ENCODE measurements at regions not wholly inside any gene's neighbourhood (a gene's known extent, or its start where the extent isn't known, plus 50 kb on each side); places are given as distances from the start of the nearest gene placed in this dataset.

DNA sequence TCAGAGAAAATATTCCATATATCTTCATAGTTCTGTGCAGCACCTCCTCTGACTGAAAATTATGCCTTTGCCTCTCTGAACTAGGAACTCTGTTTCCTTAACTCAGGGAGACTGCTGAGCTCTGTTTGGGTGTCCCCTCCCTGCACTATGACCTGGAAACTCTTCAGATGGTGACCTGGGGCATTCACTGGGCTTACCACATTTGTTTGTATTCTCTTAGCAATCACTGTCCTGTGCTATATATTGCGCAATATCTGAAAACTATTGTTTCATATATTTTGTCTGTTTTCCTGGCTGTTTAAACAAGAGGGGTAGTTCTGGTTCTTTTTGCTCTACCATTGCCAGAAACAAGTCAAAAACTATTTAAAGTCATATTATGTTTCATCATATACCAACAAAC lies 181.8 kb upstream of the KIAA1217 start (continued):
- TF ChIP-seq SMC3 (conservative IDR thresholded peaks at IDR 0.05; ENCODE audit: poor library complexity) = no peak

DNA sequence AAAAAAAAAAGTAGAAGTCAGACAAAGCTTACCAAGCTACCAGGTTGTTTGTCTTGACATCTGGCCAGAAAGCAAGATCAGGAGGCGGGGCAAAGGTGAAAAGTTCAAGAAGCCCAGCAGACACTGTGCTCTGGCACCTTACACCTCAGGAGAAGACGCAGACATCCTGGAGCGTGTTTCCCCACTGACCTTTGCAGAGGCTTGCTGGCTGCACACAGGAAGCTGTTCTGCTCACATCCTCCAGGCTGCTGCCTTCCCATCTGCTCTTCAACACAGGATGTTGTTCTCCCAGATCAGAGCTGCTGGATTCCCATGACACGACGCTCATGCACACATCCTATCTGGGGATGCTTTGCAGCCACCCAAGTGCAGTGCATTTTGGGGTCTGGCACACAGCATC lies 174.4 kb upstream of the KIAA1217 start:
- Histone ChIP-seq H3K79me2 (replicated peaks; ENCODE audit: insufficient read depth, low read length) (no peaks in the 10 kb centered on the region), H3K9me2 (ENCODE audit: insufficient read depth, low read length) (no peaks in the 10 kb centered on the region), H4K20me1 (ENCODE audit: insufficient read depth) (no peaks in the 10 kb centered on the region), H3K9me3 (ENCODE audit: low read length) (no peaks in the 10 kb centered on the region), H3K9ac (ENCODE audit: low read length) (no peak overlapping the region), H2AFZ (ENCODE audit: low read depth, low read length) (no peak overlapping the region), H3K36me3 (ENCODE audit: insufficient read depth, low read length) (no peaks in the 10 kb centered on the region), H3K27ac (ENCODE audit: low read length) (no peak overlapping the region), H3K27me3 (ENCODE audit: insufficient read depth, low read depth, low read length) (no peaks in the 10 kb centered on the region), H3F3A (ENCODE audit: insufficient read depth, low read length, poor library complexity, severe bottlenecking) (no peaks in the 10 kb centered on the region), H3K4me3 (ENCODE audit: low read length) (no peak overlapping the region), H3K4me2 (ENCODE audit: low read length) (no peak overlapping the region)
- TF ChIP-seq, protein P1, sequence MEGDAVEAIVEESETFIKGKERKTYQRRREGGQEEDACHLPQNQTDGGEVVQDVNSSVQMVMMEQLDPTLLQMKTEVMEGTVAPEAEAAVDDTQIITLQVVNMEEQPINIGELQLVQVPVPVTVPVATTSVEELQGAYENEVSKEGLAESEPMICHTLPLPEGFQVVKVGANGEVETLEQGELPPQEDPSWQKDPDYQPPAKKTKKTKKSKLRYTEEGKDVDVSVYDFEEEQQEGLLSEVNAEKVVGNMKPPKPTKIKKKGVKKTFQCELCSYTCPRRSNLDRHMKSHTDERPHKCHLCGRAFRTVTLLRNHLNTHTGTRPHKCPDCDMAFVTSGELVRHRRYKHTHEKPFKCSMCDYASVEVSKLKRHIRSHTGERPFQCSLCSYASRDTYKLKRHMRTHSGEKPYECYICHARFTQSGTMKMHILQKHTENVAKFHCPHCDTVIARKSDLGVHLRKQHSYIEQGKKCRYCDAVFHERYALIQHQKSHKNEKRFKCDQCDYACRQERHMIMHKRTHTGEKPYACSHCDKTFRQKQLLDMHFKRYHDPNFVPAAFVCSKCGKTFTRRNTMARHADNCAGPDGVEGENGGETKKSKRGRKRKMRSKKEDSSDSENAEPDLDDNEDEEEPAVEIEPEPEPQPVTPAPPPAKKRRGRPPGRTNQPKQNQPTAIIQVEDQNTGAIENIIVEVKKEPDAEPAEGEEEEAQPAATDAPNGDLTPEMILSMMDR (IDR thresholded peaks at IDR 0.05; ENCODE audit: poor library complexity, severe bottlenecking) = no peak
- TF ChIP-seq TAF1 (IDR thresholded peaks at IDR 0.05; ENCODE audit: low read depth) (no peak), POLR2AphosphoS5 (IDR thresholded peaks at IDR 0.05) (no peak), SMC3 (conservative IDR thresholded peaks at IDR 0.05; ENCODE audit: poor library complexity) (no peak), EZH2 (IDR thresholded peaks at IDR 0.05; ENCODE audit: borderline replicate concordance, insufficient read depth, low read length, poor library complexity, severe bottlenecking) (no peak), MXI1 (conservative IDR thresholded peaks at IDR 0.05; ENCODE audit: poor library complexity, severe bottlenecking) (no peak), RAD21 (conservative IDR thresholded peaks at IDR 0.05) (no peak), EP300 (conservative IDR thresholded peaks at IDR 0.05; ENCODE audit: poor library complexity, severe bottlenecking) (no peak)
- TF ChIP-seq, protein P2, sequence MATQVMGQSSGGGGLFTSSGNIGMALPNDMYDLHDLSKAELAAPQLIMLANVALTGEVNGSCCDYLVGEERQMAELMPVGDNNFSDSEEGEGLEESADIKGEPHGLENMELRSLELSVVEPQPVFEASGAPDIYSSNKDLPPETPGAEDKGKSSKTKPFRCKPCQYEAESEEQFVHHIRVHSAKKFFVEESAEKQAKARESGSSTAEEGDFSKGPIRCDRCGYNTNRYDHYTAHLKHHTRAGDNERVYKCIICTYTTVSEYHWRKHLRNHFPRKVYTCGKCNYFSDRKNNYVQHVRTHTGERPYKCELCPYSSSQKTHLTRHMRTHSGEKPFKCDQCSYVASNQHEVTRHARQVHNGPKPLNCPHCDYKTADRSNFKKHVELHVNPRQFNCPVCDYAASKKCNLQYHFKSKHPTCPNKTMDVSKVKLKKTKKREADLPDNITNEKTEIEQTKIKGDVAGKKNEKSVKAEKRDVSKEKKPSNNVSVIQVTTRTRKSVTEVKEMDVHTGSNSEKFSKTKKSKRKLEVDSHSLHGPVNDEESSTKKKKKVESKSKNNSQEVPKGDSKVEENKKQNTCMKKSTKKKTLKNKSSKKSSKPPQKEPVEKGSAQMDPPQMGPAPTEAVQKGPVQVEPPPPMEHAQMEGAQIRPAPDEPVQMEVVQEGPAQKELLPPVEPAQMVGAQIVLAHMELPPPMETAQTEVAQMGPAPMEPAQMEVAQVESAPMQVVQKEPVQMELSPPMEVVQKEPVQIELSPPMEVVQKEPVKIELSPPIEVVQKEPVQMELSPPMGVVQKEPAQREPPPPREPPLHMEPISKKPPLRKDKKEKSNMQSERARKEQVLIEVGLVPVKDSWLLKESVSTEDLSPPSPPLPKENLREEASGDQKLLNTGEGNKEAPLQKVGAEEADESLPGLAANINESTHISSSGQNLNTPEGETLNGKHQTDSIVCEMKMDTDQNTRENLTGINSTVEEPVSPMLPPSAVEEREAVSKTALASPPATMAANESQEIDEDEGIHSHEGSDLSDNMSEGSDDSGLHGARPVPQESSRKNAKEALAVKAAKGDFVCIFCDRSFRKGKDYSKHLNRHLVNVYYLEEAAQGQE (IDR thresholded peaks at IDR 0.05; ENCODE audit: borderline replicate concordance) = no peak

DNA sequence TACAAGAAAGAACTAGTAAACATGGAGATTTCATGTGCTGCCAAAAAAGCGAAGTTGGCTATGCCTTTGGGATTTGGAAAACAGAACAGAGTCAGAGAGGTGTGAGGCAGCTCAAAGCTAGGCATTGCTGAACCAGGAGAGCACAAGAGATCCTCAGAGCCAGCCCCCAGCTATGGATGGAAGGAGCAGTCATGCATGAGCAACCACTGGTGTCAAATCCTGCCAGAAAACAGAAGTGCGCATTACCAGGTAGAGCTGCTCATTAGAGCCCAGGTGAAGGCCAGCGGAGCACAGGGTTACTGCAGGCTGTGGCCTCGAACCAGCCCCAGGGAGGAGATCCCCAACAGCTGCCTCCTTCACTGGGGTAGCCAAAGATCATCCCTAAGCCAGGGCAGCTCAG lies 173.2 kb upstream of the KIAA1217 start:
- TF ChIP-seq SMC3 (conservative IDR thresholded peaks at IDR 0.05; ENCODE audit: poor library complexity) (no peak), EZH2 (IDR thresholded peaks at IDR 0.05; ENCODE audit: borderline replicate concordance, insufficient read depth, low read length, poor library complexity, severe bottlenecking) (no peak), RAD21 (conservative IDR thresholded peaks at IDR 0.05) (no peak), TAF1 (IDR thresholded peaks at IDR 0.05; ENCODE audit: low read depth) (no peak), MXI1 (conservative IDR thresholded peaks at IDR 0.05; ENCODE audit: poor library complexity, severe bottlenecking) (no peak), POLR2AphosphoS5 (IDR thresholded peaks at IDR 0.05) (no peak), EP300 (conservative IDR thresholded peaks at IDR 0.05; ENCODE audit: poor library complexity, severe bottlenecking) (no peak)
- TF ChIP-seq, protein P2 (IDR thresholded peaks at IDR 0.05; ENCODE audit: borderline replicate concordance) = no peak
- TF ChIP-seq, protein P1 (IDR thresholded peaks at IDR 0.05; ENCODE audit: poor library complexity, severe bottlenecking) = no peak
- H3K27ac ChIP-seq (ENCODE audit: low read length) = no peak overlapping the region
- H3K4me2 ChIP-seq (ENCODE audit: low read length) = no peak overlapping the region
- H3K79me2 ChIP-seq (replicated peaks; ENCODE audit: insufficient read depth, low read length) = no peaks in the 10 kb centered on the region
- no peaks in the 10 kb centered on the region for H3K27me3 ChIP-seq (ENCODE audit: insufficient read depth, low read depth, low read length)
- no peaks in the 10 kb centered on the region for H3K36me3 ChIP-seq (ENCODE audit: insufficient read depth, low read length)
- H3K9me3 ChIP-seq (ENCODE audit: low read length) = no peaks in the 10 kb centered on the region
- no peaks in the 10 kb centered on the region for H3F3A ChIP-seq (ENCODE audit: insufficient read depth, low read length, poor library complexity, severe bottlenecking)
- no peaks in the 10 kb centered on the region for H3K9me2 ChIP-seq (ENCODE audit: insufficient read depth, low read length)
- H2AFZ ChIP-seq (ENCODE audit: low read depth, low read length) = no peak overlapping the region
- no peaks in the 10 kb centered on the region for H4K20me1 ChIP-seq (ENCODE audit: insufficient read depth)
- no peak overlapping the region for H3K4me3 ChIP-seq (ENCODE audit: low read length)
- H3K9ac ChIP-seq (ENCODE audit: low read length) = no peak overlapping the region

Data from neural cell (in vitro differentiated cells).